ENCODE measurements at regions not wholly inside any gene's neighbourhood (a gene's known extent, or its start where the extent isn't known, plus 50 kb on each side); places are given as distances from the start of the nearest gene placed in this dataset.

DNA sequence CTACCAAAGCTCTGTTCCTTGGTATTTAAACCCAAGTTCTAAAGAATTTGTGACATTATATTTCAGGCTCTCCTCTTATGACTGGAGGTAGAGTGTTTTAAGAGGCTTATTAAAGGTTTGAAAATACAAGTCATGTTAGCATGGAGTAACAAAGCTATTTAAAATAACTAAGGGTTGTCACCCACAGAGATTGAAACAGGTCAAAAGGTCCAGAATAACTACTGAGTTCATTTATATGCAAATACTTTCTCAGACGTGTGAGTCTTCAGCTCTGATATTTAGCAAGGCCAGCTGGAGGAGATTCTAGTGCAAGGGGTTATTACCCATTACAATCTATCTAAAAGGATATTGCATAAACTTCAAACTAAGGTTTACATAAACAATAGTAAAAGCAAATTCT is 1538.8 kb upstream of the CDH8 start:
- no peak overlapping the region for H2AFZ ChIP-seq (ENCODE audit: low read depth, low read length)
- H3K79me2 ChIP-seq (replicated peaks; ENCODE audit: insufficient read depth, low read length) = no peaks in the 10 kb centered on the region
- H3K27me3 ChIP-seq (ENCODE audit: insufficient read depth, low read depth, low read length) = no peaks in the 10 kb centered on the region
- TF ChIP-seq MXI1 (conservative IDR thresholded peaks at IDR 0.05; ENCODE audit: poor library complexity, severe bottlenecking) (no peak), POLR2AphosphoS5 (IDR thresholded peaks at IDR 0.05) (no peak), RAD21 (conservative IDR thresholded peaks at IDR 0.05) (no peak), TAF1 (IDR thresholded peaks at IDR 0.05; ENCODE audit: low read depth) (no peak), SMC3 (conservative IDR thresholded peaks at IDR 0.05; ENCODE audit: poor library complexity) (no peak), EP300 (conservative IDR thresholded peaks at IDR 0.05; ENCODE audit: poor library complexity, severe bottlenecking) (no peak), EZH2 (IDR thresholded peaks at IDR 0.05; ENCODE audit: borderline replicate concordance, insufficient read depth, low read length, poor library complexity, severe bottlenecking) (no peak)
- TF ChIP-seq, protein P1, sequence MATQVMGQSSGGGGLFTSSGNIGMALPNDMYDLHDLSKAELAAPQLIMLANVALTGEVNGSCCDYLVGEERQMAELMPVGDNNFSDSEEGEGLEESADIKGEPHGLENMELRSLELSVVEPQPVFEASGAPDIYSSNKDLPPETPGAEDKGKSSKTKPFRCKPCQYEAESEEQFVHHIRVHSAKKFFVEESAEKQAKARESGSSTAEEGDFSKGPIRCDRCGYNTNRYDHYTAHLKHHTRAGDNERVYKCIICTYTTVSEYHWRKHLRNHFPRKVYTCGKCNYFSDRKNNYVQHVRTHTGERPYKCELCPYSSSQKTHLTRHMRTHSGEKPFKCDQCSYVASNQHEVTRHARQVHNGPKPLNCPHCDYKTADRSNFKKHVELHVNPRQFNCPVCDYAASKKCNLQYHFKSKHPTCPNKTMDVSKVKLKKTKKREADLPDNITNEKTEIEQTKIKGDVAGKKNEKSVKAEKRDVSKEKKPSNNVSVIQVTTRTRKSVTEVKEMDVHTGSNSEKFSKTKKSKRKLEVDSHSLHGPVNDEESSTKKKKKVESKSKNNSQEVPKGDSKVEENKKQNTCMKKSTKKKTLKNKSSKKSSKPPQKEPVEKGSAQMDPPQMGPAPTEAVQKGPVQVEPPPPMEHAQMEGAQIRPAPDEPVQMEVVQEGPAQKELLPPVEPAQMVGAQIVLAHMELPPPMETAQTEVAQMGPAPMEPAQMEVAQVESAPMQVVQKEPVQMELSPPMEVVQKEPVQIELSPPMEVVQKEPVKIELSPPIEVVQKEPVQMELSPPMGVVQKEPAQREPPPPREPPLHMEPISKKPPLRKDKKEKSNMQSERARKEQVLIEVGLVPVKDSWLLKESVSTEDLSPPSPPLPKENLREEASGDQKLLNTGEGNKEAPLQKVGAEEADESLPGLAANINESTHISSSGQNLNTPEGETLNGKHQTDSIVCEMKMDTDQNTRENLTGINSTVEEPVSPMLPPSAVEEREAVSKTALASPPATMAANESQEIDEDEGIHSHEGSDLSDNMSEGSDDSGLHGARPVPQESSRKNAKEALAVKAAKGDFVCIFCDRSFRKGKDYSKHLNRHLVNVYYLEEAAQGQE (IDR thresholded peaks at IDR 0.05; ENCODE audit: borderline replicate concordance) = no peak
- TF ChIP-seq, protein P2, sequence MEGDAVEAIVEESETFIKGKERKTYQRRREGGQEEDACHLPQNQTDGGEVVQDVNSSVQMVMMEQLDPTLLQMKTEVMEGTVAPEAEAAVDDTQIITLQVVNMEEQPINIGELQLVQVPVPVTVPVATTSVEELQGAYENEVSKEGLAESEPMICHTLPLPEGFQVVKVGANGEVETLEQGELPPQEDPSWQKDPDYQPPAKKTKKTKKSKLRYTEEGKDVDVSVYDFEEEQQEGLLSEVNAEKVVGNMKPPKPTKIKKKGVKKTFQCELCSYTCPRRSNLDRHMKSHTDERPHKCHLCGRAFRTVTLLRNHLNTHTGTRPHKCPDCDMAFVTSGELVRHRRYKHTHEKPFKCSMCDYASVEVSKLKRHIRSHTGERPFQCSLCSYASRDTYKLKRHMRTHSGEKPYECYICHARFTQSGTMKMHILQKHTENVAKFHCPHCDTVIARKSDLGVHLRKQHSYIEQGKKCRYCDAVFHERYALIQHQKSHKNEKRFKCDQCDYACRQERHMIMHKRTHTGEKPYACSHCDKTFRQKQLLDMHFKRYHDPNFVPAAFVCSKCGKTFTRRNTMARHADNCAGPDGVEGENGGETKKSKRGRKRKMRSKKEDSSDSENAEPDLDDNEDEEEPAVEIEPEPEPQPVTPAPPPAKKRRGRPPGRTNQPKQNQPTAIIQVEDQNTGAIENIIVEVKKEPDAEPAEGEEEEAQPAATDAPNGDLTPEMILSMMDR (IDR thresholded peaks at IDR 0.05; ENCODE audit: poor library complexity, severe bottlenecking) = no peak
- H3F3A ChIP-seq (ENCODE audit: insufficient read depth, low read length, poor library complexity, severe bottlenecking) = no peaks in the 10 kb centered on the region
- no peak overlapping the region for H3K4me2 ChIP-seq (ENCODE audit: low read length)
- H3K9ac ChIP-seq (ENCODE audit: low read length) = no peak overlapping the region
- no peaks in the 10 kb centered on the region for H4K20me1 ChIP-seq (ENCODE audit: insufficient read depth)
- no peak overlapping the region for H3K4me3 ChIP-seq (ENCODE audit: low read length)
- H3K9me2 ChIP-seq (ENCODE audit: insufficient read depth, low read length) = no peaks in the 10 kb centered on the region
- no peaks in the 10 kb centered on the region for H3K9me3 ChIP-seq (ENCODE audit: low read length)
- H3K36me3 ChIP-seq (ENCODE audit: insufficient read depth, low read length) = no peaks in the 10 kb centered on the region
- H3K27ac ChIP-seq (ENCODE audit: low read length) = no peak overlapping the region

DNA sequence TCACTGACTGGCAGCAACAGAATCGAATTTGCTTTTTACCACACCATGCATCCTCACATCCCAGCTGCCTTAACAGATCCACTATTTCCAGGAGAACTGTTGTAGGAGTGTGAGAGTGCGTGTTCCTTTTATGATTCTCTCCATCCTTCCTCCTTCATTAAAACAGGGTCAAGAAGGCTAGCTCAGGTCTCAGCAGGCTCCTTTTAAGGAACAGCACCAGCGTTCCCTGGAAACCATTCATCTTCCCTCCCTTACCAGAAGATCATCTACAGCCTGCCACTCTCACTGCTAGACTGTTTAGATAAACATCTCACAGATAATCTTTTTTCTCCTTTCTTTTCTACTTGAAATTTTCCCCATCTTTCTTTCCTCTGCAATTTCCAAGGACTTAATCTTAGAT is 1531.9 kb upstream of the CDH8 start:
- H3K4me2 ChIP-seq (ENCODE audit: low read length) = no peak overlapping the region
- no peak overlapping the region for H3K27ac ChIP-seq (ENCODE audit: low read length)
- H2AFZ ChIP-seq (ENCODE audit: low read depth, low read length) = no peak overlapping the region
- no peaks in the 10 kb centered on the region for H3K36me3 ChIP-seq (ENCODE audit: insufficient read depth, low read length)
- no peaks in the 10 kb centered on the region for H3K9me3 ChIP-seq (ENCODE audit: low read length)
- H4K20me1 ChIP-seq (ENCODE audit: insufficient read depth) = no peaks in the 10 kb centered on the region
- TF ChIP-seq RAD21 (conservative IDR thresholded peaks at IDR 0.05) (no peak), MXI1 (conservative IDR thresholded peaks at IDR 0.05; ENCODE audit: poor library complexity, severe bottlenecking) (no peak), EP300 (conservative IDR thresholded peaks at IDR 0.05; ENCODE audit: poor library complexity, severe bottlenecking) (no peak), TAF1 (IDR thresholded peaks at IDR 0.05; ENCODE audit: low read depth) (no peak), EZH2 (IDR thresholded peaks at IDR 0.05; ENCODE audit: borderline replicate concordance, insufficient read depth, low read length, poor library complexity, severe bottlenecking) (no peak), SMC3 (conservative IDR thresholded peaks at IDR 0.05; ENCODE audit: poor library complexity) (no peak), POLR2AphosphoS5 (IDR thresholded peaks at IDR 0.05) (no peak)
- TF ChIP-seq, protein P1 (IDR thresholded peaks at IDR 0.05; ENCODE audit: borderline replicate concordance) = no peak
- TF ChIP-seq, protein P2 (IDR thresholded peaks at IDR 0.05; ENCODE audit: poor library complexity, severe bottlenecking) = no peak
- H3K9ac ChIP-seq (ENCODE audit: low read length) = no peak overlapping the region
- no peak overlapping the region for H3K4me3 ChIP-seq (ENCODE audit: low read length)
- no peaks in the 10 kb centered on the region for H3F3A ChIP-seq (ENCODE audit: insufficient read depth, low read length, poor library complexity, severe bottlenecking)
- no peaks in the 10 kb centered on the region for H3K9me2 ChIP-seq (ENCODE audit: insufficient read depth, low read length)
- H3K79me2 ChIP-seq (replicated peaks; ENCODE audit: insufficient read depth, low read length) = no peaks in the 10 kb centered on the region
- no peaks in the 10 kb centered on the region for H3K27me3 ChIP-seq (ENCODE audit: insufficient read depth, low read depth, low read length)
